ENCODE measurements at regions not wholly inside any gene's neighbourhood (a gene's known extent, or its start where the extent isn't known, plus 50 kb on each side); places are given as distances from the start of the nearest gene placed in this dataset.

DNA sequence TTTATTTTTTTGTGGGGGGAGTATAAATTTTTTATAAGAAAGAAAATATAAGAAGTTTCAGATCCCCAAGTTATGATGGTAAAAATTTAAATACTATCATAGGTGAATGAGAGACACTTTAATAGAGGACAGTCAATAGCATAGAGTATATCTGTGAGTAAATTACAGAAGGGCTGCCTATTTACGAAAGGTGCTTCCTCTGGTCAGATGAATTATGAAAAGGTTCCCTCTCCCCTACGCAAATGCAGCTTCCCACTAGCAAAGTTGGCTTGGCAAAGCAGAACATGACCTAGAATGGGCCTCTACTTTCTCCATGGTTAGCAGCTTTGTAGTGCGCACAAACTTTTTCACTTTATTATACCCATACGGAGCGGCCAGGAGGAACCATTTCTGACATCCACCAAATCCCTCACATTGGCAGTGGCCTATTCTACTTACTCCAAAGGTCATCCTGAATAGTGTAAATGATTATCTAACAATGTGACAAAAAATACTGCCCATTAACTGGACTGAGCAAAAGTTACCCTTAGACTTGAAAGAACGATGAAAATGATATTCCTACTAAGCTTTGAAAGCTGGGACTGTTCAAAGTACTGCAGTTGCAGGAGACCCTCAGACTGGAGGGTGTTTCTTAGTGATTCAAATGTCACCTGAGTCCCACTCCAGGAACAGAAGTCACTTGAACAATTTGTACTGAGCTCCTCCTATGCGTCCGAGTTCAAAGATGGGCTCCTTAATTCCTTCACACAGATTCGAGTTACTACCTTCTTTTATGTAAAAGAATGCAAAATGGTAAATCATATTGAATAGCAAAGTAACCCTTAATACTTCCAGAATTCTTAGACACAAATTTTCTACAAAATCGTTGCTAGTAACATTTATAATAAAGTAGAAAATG lies 148.5 kb downstream of the NOL4 start:
- no peak for DNase-seq

DNA sequence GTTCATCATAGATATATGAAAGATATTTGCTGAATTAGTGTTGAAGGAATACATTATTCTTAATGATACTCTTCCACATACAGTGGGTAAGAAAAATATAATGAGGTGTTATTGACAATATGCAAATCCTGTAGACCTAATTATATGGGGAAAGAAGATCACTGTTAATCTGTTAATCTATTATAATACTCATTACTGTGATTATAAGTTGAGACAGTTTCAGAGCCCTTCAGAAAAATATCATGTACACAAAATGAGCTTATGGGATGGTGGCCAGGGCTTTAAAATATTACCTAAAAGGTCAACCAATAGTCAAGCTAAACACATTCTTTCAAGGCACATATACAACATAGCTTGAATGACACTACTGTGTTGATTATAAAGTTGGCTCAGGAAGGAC lies 163.5 kb downstream of the NOL4 start:
- DNase-seq = no peak

GRCh38 chr18:34055227-34055626 lies 169.5 kb downstream of the NOL4 start:
- DNase-seq = no peak

GRCh38 chr18:34050661-34051060 lies 174.1 kb downstream of the NOL4 start:
- no peak for DNase-seq

DNA sequence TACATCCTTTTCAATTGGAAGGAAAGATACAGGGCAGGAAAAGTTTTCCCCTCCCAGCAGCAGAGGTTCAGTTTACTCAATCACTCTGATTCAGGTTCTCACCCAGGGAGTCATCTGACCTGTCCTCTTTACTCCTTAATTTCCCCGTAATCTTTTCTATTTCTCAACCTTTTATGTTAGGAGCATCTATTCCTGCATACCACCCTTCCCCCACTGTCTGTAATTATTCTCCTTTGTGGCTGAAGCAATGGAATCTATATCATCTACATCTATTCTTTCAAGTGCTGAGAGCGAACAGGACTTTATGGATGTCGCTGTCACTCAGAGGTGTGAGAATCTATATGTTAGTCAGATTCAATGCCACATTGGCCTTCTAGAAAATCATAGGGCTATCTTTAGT lies 175.2 kb downstream of the NOL4 start:
- DNase-seq = no peak

GRCh38 chr18:34048423-34048822 lies 176.3 kb downstream of the NOL4 start:
- DNase-seq = no peak

DNA sequence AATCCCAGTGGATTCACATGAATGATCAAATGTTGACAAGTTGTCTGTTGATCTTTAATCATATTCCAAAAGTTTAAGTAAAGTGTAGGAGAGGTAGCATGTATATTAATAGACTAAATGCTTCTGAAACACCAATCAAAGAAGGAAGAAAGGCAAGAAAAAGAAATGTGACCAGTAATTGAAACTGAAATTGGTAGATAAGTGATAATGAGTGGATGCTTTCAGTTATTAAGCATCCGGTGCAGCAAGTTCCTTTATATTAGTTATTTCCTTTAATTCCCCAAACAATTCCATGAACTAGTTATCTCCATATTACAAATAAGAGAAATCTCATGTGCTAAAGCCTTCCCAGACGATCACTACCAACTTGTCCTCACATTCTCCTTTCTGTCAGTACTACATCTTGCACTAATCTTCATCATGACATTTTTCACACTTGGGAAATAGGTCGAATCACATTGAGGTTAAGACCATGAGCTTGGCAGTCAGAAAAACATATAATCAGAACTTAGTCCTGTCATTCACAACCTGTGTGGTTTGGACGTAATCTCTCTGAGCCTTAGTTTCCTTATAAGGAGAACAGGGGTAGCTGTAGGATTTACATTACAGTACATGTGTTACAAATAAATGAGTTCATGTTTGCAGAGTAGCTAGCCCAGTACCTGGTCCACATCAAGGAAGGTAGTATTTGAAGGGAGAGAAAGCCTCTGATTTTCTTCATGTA lies 182.1 kb downstream of the NOL4 start:
- no peak for DNase-seq

GRCh38 chr18:34039611-34040010 lies 185.1 kb downstream of the NOL4 start:
- DNase-seq = no peak

DNA sequence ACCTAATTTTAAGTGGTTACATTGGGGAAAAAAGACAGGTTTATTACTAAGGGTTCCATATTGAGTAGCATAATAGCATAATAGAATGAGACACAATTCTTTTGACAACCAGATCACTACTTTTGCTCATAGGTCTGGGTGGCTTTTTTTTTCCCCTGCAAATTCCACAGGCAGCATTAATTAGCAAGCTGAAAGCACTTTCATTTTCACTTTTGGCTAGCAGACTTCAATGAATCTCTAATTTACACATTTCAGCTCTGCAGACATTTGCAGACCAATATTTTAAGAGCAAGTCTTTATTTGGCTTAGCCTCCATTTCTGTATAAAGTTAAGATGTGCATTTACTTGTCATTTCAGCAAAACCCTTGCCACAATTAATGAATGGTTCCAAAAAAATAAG lies 185.5 kb downstream of the NOL4 start:
- no peak for DNase-seq

DNA sequence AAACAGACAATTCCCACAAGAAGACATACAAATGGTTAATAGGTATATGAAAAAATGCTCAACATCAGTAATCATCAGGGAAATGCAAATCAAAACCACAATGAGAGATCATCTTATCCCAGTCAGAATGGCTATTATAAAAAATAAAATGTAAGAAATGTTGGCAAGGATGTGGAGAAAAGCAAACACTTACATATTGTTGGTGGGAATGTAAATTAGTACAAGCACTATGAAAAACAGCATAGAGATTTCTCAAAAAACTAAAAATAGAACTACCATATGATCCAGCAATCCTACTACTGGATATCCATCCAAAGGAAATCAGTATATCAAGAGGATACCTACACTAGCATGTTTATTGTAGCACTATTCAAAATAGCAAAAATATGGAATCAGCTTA lies 186.6 kb downstream of the NOL4 start:
- DNase-seq = peak; percentile 62

DNA sequence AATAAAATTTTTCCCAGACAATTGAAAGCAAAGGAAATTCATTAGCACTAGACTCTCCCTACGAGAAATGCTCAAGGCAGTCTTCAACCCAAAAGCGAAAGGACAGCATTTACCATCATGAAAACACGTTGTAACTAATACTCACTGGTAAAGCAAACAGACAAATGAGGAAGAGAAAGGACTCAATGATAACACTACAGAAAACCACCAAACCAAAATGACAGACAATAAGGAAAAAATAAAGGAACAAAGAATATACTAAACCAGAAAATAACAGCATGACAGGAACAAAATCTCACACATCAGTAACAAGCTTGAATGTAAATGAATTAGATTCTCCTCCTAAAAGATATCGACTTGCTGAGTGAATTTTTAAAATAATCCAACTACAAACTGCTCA lies 190.7 kb downstream of the NOL4 start:
- DNase-seq = no peak

- DNase-seq = no peak
These were observed 192.9 kb downstream of the NOL4 start for GRCh38 chr18:34031810-34032209.

- no peak for DNase-seq
These were observed 196.4 kb downstream of the NOL4 start for GRCh38 chr18:34028324-34028723.

DNA sequence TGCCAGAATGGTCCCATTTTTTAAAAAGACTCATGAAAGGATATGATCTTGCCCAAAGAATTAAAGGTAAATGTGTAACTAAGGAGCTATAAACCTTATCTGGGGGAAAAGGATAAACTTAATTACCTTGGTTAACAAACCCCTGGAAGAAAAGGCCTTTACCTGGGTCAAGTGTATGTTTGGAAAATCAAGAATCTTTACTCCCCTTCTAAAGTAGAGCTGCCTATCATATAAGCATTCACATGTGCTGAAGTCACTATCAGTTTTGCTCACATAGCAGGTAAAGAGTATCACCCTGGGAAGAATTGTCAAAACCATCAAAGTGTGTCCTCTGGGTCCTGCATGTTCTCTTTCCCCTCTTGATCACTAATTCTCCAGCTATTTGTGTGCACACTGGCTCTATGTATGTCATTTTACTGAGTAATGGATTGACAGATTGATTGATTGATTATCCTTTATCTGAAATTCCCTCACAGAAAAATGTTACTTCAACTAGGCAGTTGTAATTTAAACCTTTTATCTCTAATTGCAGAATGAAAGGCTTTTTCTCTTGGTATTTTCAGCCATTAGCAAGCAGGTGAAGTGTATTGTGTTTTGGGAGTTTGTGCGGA lies 199.4 kb downstream of the NOL4 start:
- no peak for DNase-seq

- no peak for DNase-seq
These were observed 201.2 kb downstream of the NOL4 start for GRCh38 chr18:34023471-34023870.

GRCh38 chr18:34018336-34018735 lies 206.4 kb downstream of the NOL4 start:
- DNase-seq = no peak

DNA sequence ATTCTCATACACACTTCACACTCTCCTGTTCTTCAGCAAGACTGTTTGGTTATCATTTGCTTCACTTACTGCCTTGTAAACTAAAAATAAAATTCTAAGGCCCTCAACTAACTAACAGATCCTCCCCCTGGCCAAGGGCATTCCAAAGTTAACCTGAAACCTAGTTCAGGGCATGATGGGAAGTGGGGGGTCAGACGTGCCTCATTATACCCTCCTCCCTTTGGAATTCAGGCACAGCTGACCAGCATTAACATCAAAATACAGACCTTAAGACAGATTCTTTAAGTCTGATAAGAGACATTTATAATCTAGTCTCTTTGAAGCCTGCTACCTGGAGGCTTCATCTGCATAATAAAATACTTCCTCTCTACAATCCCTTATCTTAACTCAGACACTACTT lies 221.0 kb downstream of the NOL4 start:
- no peak for DNase-seq

DNA sequence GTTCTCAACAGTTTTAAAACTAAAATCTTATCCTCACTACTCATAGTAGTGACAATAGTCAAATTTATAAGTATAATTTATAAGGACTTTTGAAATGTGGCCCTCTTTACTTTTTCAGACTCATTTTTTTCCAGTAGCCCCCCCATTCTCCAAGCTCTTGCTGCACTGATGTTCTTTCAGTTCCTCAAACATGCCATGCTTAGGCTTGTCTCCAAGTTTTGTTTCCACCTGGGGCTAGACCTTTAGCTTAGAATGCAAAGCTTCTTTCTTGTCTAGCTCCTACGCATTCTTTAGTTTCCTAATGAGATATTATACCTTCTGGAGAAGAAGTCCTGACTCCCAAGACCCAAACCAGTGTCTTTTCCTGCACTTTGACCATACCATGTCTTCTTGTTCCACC lies 222.6 kb downstream of the NOL4 start:
- DNase-seq = no peak

GRCh38 chr18:34001376-34001775 lies 223.3 kb downstream of the NOL4 start:
- no peak for DNase-seq

DNA sequence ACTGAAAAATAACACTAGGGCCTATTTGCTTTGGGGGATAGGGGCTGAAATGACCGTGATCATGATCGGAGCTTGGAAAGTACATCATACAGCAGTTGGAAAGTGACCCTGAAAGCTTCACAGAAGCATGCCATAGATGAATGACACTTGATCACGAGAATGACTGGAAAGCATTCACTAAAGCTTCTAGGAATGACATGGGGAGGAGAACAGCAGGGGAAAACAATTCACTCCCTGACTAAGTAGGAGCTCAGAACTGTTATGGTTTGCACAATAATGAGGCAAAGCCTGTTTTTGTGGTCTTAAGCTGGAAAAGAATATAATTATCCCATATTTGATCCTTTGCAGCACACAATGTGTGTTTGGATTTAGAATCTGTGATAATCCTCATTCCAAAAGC lies 237.5 kb downstream of the NOL4 start:
- DNase-seq = no peak

GRCh38 chr18:33983126-33983525 lies 241.6 kb downstream of the NOL4 start:
- no peak for DNase-seq

- no peak for DNase-seq
These were observed 264.3 kb downstream of the NOL4 start for GRCh38 chr18:33960417-33960816.

DNA sequence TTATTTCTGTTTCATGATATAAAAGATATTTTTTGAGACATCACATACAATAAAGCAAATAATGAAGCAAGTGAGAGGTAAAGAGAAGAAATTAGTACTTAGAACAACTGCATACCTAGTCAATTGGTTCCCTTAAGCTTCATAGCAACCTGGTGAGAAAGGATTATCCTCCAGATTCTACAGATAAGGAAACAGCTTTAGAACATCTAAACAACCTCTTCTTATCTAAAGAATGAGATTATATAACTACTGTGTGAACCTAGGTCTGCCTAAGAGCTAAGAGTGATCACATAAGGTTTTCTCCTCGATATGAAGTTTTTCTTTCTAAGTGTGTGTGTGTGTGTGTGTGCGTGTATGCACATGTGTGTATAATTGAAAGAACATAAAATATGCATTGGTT lies 265.1 kb downstream of the NOL4 start:
- DNase-seq = no peak

DNA sequence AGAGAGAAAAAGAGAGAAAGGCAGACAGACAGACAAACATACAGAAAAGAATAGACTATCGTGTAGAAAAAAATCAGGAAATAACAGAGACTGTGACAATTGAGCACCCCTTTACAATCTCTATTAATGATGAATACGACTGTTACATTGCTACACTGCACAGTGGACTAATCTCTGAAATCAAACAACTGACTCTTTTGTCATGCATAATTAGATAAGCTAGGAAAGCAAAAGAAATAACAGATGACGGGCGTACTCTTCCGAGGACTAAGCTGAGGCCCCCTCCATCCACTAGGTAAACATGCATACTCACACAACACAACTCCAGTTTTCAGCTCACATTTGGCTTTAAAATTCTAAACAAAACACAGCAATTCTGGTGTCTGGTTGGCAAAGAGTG lies 267.0 kb downstream of the NOL4 start:
- no peak for DNase-seq
